ENCODE measurements at regions not wholly inside any gene's neighbourhood (a gene's known extent, or its start where the extent isn't known, plus 50 kb on each side); places are given as distances from the start of the nearest gene placed in this dataset.

DNA sequence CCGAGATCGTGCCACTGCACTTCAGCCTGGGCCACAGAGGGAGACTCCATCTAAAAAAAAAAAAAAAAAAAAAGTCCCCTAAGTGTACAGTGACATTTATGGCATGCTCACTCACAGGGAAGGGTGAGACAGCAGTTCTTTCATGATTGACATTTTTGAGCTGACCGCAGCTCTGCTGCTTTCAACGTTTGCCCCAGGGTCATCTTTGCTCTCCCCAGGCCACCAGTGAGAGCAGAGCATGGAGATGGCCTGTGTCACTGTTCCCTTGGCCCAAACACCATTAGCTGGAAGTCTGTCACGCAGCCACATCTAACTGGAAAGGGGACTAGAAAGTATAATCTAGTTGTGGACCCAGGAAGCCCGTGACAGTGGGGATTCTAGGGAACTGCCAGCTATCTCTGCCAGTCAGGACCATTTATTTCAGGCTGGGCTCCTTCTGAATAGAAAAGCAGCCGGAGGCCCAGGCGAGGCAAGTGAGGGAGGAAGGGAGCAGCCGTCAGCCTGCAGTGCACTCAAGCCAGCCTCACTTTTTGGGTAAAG is 193.4 kb upstream of the HES1 start:
- no peaks in the 10 kb centered on the region for H3K9me3 Mint-ChIP-seq
- no peak overlapping the region for H3K27ac Mint-ChIP-seq
- no peaks in the 10 kb centered on the region for H3K36me3 Mint-ChIP-seq (ENCODE audit: low read depth)
- H3K4me3 Mint-ChIP-seq, result no peak overlapping the region
- no peak for DNase-seq
- H3K4me1 Mint-ChIP-seq, result peaks cover 56% of the 10 kb centered on the region
- TF ChIP-seq CTCF (IDR thresholded peaks at IDR 0.05), result no peak
- peaks cover 59% of the 10 kb centered on the region for H3K27me3 Mint-ChIP-seq (ENCODE audit: low read depth, poor library complexity)

GRCh38 chr3:193943200-193943599 is 192.7 kb upstream of the HES1 start:
- Mint-ChIP-seq H3K4me3 (peak overlapping the region; percentile 19), H3K27me3 (ENCODE audit: low read depth, poor library complexity) (peaks cover 61% of the 10 kb centered on the region), H3K4me1 (peaks cover 56% of the 10 kb centered on the region), H3K9me3 (no peaks in the 10 kb centered on the region), H3K27ac (no peak overlapping the region), H3K36me3 (ENCODE audit: low read depth) (no peaks in the 10 kb centered on the region)
- peak; percentile 29 for DNase-seq
- TF ChIP-seq CTCF (IDR thresholded peaks at IDR 0.05), result no peak

- no peak for TF ChIP-seq CTCF (IDR thresholded peaks at IDR 0.05)
- DNase-seq, result peak; percentile 25
- Mint-ChIP-seq H3K36me3 (ENCODE audit: low read depth) (no peaks in the 10 kb centered on the region), H3K27me3 (ENCODE audit: low read depth, poor library complexity) (peaks cover 61% of the 10 kb centered on the region), H3K27ac (no peak overlapping the region), H3K9me3 (no peaks in the 10 kb centered on the region), H3K4me3 (no peak overlapping the region), H3K4me1 (peaks cover 48% of the 10 kb centered on the region)
These were observed 192.0 kb upstream of the HES1 start for GRCh38 chr3:193943851-193944517.

GRCh38 chr3:193944518-193944884 is 191.4 kb upstream of the HES1 start:
- H3K27me3 Mint-ChIP-seq (ENCODE audit: low read depth, poor library complexity), result peaks cover 64% of the 10 kb centered on the region
- H3K36me3 Mint-ChIP-seq (ENCODE audit: low read depth), result no peaks in the 10 kb centered on the region
- TF ChIP-seq CTCF (IDR thresholded peaks at IDR 0.05), result no peak
- no peaks in the 10 kb centered on the region for H3K9me3 Mint-ChIP-seq
- H3K27ac Mint-ChIP-seq, result no peak overlapping the region
- DNase-seq, result no peak
- H3K4me1 Mint-ChIP-seq, result peaks cover 43% of the 10 kb centered on the region
- H3K4me3 Mint-ChIP-seq, result no peak overlapping the region

- DNase-seq, result no peak
- Mint-ChIP-seq H3K4me3 (no peak overlapping the region), H3K36me3 (ENCODE audit: low read depth) (no peaks in the 10 kb centered on the region), H3K9me3 (no peaks in the 10 kb centered on the region), H3K27me3 (ENCODE audit: low read depth, poor library complexity) (peaks cover 63% of the 10 kb centered on the region), H3K4me1 (peaks cover 41% of the 10 kb centered on the region), H3K27ac (no peak overlapping the region)
- no peak for TF ChIP-seq CTCF (IDR thresholded peaks at IDR 0.05)
These were observed 190.8 kb upstream of the HES1 start for GRCh38 chr3:193945143-193945542.

DNA sequence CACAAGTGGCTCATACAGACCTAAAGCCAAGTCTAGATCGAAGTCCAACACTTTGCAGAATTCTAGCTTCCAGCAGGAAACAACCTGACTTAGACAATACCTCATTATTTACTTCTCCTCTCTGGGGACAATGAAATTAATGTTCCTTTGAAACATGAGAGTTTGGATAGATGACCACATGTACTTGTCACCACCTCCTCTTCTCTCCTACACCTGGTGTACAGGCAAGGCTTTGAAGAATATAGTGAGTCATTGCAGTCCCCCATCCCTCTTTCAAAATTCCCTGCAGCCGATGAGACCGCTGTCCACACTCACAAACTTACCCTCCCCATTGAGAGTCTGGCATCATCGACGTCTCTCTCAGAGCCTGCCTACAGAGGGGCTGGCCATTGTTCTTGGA is 189.0 kb upstream of the HES1 start:
- no peak for DNase-seq
- Mint-ChIP-seq H3K36me3 (ENCODE audit: low read depth) (peaks cover 6% of the 10 kb centered on the region), H3K4me3 (no peak overlapping the region), H3K27me3 (ENCODE audit: low read depth, poor library complexity) (peaks cover 54% of the 10 kb centered on the region), H3K9me3 (peaks cover 8% of the 10 kb centered on the region), H3K4me1 (peaks cover 44% of the 10 kb centered on the region), H3K27ac (no peak overlapping the region)
- TF ChIP-seq CTCF (IDR thresholded peaks at IDR 0.05), result no peak

All from nephron progenitor cell (in vitro differentiated cells).